22Rv1 (cell line): ENCODE measurements at regions not wholly inside any gene's neighbourhood (a gene's known extent, or its start where the extent isn't known, plus 50 kb on each side); places are given as distances from the start of the nearest gene placed in this dataset.

Experiments
- H3K27ac ChIP-seq: fragments of 450-650 bp; 2 replicates; pipeline ENCODE4 v1.5.1; 2017
- ZFX ChIP-seq: fragments of 450-650 bp; IDR thresholded peaks from 2 replicates; pipeline ENCODE4 v1.6.1; 2017; ENCODE audit warnings: antibody characterized with exemption, borderline replicate concordance
- TF ChIP-seq, protein P1 (sequence below): fragments of 450-650 bp; IDR thresholded peaks from 2 replicates; pipeline ENCODE4 v1.5.1; 2017; ENCODE audit warnings: mild to moderate bottlenecking

DNA sequence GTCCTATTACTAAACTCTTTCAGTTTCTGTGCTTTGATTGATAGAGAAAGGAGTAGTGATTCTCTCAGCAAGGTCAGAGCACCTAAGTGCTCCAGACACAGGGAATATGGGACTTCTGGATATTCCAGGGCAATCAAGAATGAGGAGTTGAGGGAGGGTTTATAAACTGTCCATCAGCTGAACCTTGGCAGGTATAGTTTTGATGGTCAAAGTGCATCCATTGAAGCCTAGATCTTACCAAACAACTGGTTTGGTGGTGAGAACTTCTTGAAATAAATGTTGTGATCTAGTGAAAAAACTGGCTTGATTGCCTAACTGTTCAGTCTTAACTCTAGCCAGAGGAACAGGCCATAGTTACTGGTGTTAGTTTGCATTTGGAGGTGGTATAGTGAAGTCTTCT, 207.0 kb upstream of the ONECUT1 start:
- H3K27ac ChIP-seq: no peak overlapping the region
- TF ChIP-seq, protein P1, sequence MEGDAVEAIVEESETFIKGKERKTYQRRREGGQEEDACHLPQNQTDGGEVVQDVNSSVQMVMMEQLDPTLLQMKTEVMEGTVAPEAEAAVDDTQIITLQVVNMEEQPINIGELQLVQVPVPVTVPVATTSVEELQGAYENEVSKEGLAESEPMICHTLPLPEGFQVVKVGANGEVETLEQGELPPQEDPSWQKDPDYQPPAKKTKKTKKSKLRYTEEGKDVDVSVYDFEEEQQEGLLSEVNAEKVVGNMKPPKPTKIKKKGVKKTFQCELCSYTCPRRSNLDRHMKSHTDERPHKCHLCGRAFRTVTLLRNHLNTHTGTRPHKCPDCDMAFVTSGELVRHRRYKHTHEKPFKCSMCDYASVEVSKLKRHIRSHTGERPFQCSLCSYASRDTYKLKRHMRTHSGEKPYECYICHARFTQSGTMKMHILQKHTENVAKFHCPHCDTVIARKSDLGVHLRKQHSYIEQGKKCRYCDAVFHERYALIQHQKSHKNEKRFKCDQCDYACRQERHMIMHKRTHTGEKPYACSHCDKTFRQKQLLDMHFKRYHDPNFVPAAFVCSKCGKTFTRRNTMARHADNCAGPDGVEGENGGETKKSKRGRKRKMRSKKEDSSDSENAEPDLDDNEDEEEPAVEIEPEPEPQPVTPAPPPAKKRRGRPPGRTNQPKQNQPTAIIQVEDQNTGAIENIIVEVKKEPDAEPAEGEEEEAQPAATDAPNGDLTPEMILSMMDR: no peak
- no peak for TF ChIP-seq ZFX

DNA sequence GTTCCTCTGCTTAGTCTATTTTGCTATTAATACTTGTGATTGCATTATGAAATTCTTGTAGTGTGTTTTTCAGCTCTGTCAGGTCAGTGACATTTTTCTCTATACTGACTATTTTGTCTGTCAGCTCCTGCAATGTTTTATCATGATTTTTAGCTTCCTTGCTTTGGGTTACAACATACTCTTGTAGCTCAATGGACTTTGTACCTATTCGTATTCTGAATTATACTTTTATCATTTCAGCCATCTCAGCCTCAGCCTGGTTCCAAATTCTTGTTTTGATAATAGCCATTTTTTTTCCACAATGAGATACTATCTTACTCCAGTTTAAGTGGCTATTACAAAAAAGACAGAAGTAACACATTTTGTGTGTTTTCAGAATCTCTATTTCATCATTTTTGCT, 204.2 kb upstream of the ONECUT1 start:
- TF ChIP-seq, protein P1: no peak
- TF ChIP-seq ZFX: no peak
- no peak overlapping the region for H3K27ac ChIP-seq

DNA sequence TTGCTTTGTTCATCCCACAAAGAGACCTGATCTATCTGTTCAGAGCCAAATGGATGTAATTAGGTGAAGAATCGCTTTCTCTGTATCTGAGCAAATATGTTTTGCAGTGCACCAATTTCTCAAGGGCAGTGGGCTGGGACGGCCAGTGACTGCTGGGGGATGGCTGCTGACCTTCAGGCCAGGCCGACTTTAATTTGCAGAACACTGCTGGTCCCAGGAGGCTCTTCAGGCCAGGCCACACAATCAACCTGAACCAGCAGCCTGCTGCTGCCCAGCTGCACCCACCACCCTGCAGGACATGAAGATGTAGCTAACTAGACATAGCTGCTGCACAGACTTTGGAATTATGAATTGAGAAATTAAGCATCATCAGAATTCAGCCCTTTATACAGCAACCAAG, 194.4 kb upstream of the ONECUT1 start:
- TF ChIP-seq, protein P1: no peak
- no peak for TF ChIP-seq ZFX
- no peak overlapping the region for H3K27ac ChIP-seq

DNA sequence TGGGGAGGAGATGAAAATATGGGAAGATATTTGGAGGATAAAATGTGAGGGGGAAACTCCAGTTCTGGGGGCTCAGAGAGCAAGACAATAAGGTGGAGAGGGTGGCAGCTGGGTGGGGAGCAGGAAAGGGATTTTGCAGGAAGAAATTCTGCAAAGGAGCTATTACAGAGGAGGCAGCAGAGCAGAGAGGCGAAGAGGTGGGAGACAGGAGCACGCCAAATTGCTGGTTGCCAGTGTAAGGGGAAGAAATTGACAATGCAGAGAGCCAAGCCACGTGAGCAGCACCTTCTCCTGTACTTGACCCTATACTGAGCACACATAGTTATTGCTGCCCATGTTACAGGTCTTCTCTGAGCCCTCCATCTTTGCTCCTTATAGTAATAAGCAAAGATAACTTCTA, 190.3 kb upstream of the ONECUT1 start:
- H3K27ac ChIP-seq: no peak overlapping the region
- TF ChIP-seq, protein P1: no peak
- TF ChIP-seq ZFX: no peak

DNA sequence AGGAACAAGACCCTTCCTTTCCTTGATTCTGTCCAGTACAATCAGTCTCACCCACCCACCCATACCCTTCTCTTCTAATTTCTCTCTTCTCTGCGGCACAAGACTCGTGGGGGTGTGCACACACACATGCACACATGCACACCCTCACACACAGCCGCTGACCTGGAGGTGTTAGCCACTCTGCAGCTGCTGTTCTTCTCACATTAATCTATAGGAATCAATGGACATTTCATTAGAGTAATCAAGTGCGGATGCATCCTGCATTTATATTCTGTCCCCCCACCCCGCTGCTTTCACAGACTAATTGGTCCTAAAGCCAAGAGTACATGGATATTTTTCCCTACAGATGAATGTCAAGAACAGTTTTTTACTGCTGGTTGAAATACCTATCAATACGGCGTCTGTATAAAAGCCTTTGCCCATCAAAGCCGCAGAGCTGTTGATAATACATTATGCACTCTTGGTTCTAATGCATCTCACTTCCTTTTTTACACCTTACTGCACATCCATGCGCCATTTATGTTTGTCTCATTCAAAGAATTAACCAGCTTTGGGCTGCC, 186.5 kb upstream of the ONECUT1 start:
- H3K27ac ChIP-seq: no peak overlapping the region
- no peak for TF ChIP-seq ZFX
- TF ChIP-seq, protein P1: no peak

DNA sequence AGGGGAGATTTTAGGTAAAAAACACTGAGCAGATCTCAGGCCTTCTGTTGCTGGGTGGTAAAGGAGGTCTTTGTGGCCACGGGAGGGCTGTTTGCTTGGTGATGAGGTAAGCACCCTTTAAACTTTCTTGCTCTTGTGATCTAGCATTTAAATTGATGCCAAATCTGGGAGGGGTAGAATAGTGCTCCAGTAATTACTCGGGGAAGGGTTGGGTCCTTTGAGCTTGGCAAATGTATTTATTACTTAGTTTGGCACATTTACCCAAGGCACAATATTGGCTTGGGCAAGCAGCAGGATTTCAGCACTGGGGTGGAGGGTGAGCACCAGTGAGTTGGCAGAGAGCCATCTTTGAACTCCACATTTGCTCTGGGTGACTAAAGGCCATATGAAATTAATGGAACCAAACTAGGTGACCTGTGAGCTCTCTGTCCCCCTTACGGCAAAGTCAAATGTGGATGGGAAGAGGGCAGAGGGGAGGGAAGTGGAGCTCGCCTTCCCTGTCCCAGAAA, 185.9 kb upstream of the ONECUT1 start:
- TF ChIP-seq, protein P1: no peak
- no peak for TF ChIP-seq ZFX
- H3K27ac ChIP-seq: no peak overlapping the region

DNA sequence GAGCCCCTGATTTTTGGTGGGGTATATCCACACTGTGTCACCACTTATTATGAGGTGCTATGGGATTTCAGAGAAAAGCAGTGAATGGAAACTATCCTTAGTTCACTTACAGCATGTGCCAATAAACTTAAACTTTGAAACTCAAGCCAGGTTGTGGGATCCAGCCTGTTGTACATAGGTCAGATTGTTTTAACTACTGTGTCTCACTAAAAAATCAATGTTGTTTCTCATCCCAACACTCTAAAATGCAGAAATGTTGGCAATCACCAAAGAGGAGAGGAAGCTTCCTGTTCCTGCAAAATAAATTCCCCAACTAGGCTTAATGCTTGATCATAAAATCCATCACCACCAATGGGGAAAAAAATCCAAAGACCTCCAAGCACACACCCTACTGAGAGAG, 173.7 kb upstream of the ONECUT1 start:
- TF ChIP-seq, protein P1: no peak
- no peak overlapping the region for H3K27ac ChIP-seq
